ENCODE measurements at regions not wholly inside any gene's neighbourhood (a gene's known extent, or its start where the extent isn't known, plus 50 kb on each side); places are given as distances from the start of the nearest gene placed in this dataset.

- TF ChIP-seq ARNTL (CRISPR knock-in tag; IDR thresholded peaks at IDR 0.05) (no peak), MXD4 (CRISPR knock-in tag; IDR thresholded peaks at IDR 0.05) (no peak), ZFX (CRISPR knock-in tag; IDR thresholded peaks at IDR 0.05; ENCODE audit: low read depth) (0 out of 2 replicates have a peak, but pooled peaks have one; percentile 15), ZNF839 (CRISPR knock-in tag; IDR thresholded peaks at IDR 0.05; ENCODE audit: borderline replicate concordance) (no peak), REST (IDR thresholded peaks at IDR 0.05; ENCODE audit: borderline replicate concordance in 1 of 2, low read depth in 1 of 2, low read length in 2 of 2) (no peak), E2F2 (CRISPR knock-in tag; IDR thresholded peaks at IDR 0.05; ENCODE audit: borderline replicate concordance) (no peak), IRF2 (CRISPR knock-in tag; IDR thresholded peaks at IDR 0.05) (0 out of 2 replicates have a peak, but pooled peaks have one; percentile 22), MTERF4 (CRISPR knock-in tag; IDR thresholded peaks at IDR 0.05) (no peak), HMGXB4 (CRISPR knock-in tag; IDR thresholded peaks at IDR 0.05; ENCODE audit: borderline replicate concordance in 1 of 2, low read depth in 1 of 2) (no peak), ZNF335 (CRISPR knock-in tag; IDR thresholded peaks at IDR 0.05) (no peak), SNRNP70 (IDR thresholded peaks at IDR 0.05; ENCODE audit: low read depth, low read length) (no peak), HNF1B (CRISPR knock-in tag; IDR thresholded peaks at IDR 0.05) (no peak), ZBTB33 (CRISPR knock-in tag; IDR thresholded peaks at IDR 0.05) (peak; percentile 68), PBX3 (CRISPR knock-in tag; IDR thresholded peaks at IDR 0.05; ENCODE audit: borderline replicate concordance) (no peak)
Observed at GRCh38 chr9:95783426-95783975, 92.0 kb upstream of the ERCC6L2 start (continued).

Data from HepG2 (cell line).